ENCODE measurements at regions not wholly inside any gene's neighbourhood (a gene's known extent, or its start where the extent isn't known, plus 50 kb on each side); places are given as distances from the start of the nearest gene placed in this dataset.

GRCh38 chrX:15977644-15978043 is 123.0 kb upstream of the AP1S2 start:
- H2AK5ac ChIP-seq (ENCODE audit: insufficient read length, low read length) = no peak overlapping the region
- H3K27me3 ChIP-seq (ENCODE audit: insufficient read depth, low read length) = no peaks in the 10 kb centered on the region
- H2BK120ac ChIP-seq (ENCODE audit: low read depth, low read length, poor library complexity, severe bottlenecking) = no peak overlapping the region
- H3K36me3 Mint-ChIP-seq (ENCODE audit: insufficient read depth in 1 of 3, low read depth in 3 of 3) = 0 out of 7 replicates have a peak, but pooled peaks cover 0 to 2% (median 0%) of the 10 kb centered on the region in 3 experiments
- no peak overlapping the region for H4K8ac ChIP-seq (replicated peaks; ENCODE audit: insufficient read length, low read depth, low read length)
- peak overlapping the region in 1 of 3 experiments; percentile 15; a peak in 1 of 7 replicates for H3K27ac Mint-ChIP-seq
- H3K27ac ChIP-seq (ENCODE audit: insufficient read length, low read depth, low read length) = no peak overlapping the region
- H3K23ac ChIP-seq (ENCODE audit: insufficient read length, low read depth, low read length) = no peak overlapping the region
- no peaks in the 10 kb centered on the region for H3K79me2 ChIP-seq (ENCODE audit: insufficient read depth, low read length)
- no peak overlapping the region for H2AFZ ChIP-seq (ENCODE audit: low read length)
- no peak overlapping the region for H3K14ac ChIP-seq (ENCODE audit: insufficient read depth, low read length)
- no peak overlapping the region for H3K56ac ChIP-seq (ENCODE audit: insufficient read length, low read depth, low read length)
- H2BK15ac ChIP-seq (ENCODE audit: low read depth, low read length) = no peak overlapping the region
- no peak overlapping the region for H3K18ac ChIP-seq (ENCODE audit: insufficient read length, low read depth, low read length)
- WGBS (ENCODE audit: extremely low coverage, insufficient read length, low lambda C conversion rate) = no CpG with 5 or more reads among the region's 3 CpGs
- no peaks in the 10 kb centered on the region for H3K9me3 ChIP-seq (ENCODE audit: control insufficient read depth, low read depth, low read length)
- H2BK20ac ChIP-seq (ENCODE audit: low read depth, low read length, poor library complexity, severe bottlenecking) = no peak overlapping the region
- H3K4me3 Mint-ChIP-seq = no peak overlapping the region
- no peaks in the 10 kb centered on the region for H3K27me3 Mint-ChIP-seq (ENCODE audit: low read depth)
- H3K9me3 Mint-ChIP-seq = no peaks in the 10 kb centered on the region; a peak in 1 of 5 replicates
- H4K20me1 ChIP-seq (ENCODE audit: control insufficient read depth, insufficient read depth, insufficient read length) = no peaks in the 10 kb centered on the region
- peaks cover 26 to 31% of the 10 kb centered on the region in 2 experiments for H3K4me1 Mint-ChIP-seq
- no peak for DNase-seq
- no peaks in the 10 kb centered on the region for H3K79me1 ChIP-seq (ENCODE audit: insufficient read depth, low read depth, low read length, poor library complexity, severe bottlenecking)
- H2BK5ac ChIP-seq (ENCODE audit: insufficient read length, low read length) = no peak overlapping the region
- H3K4me2 ChIP-seq (ENCODE audit: insufficient read depth, insufficient read length, low read length) = no peak overlapping the region
- H2BK12ac ChIP-seq (ENCODE audit: insufficient read length, low read depth, low read length) = no peak overlapping the region
- no peak overlapping the region for H4K91ac ChIP-seq (ENCODE audit: insufficient read length, low read depth, low read length)
- H3K23me2 ChIP-seq (ENCODE audit: insufficient read length, low read depth, low read length, poor library complexity, severe bottlenecking) = no peaks in the 10 kb centered on the region
- no peak overlapping the region for H4K5ac ChIP-seq (ENCODE audit: insufficient read length, low read depth, low read length)
- H3K4me1 ChIP-seq (ENCODE audit: insufficient read depth, low read length) = 0 out of 2 replicates have a peak, but pooled peaks cover 5% of the 10 kb centered on the region
- H3K4ac ChIP-seq (ENCODE audit: low read depth, low read length) = no peak overlapping the region
- no peak overlapping the region for H3K9ac ChIP-seq (ENCODE audit: extremely low read depth, insufficient read length, low read length)
- no peak overlapping the region for H3T11ph ChIP-seq (ENCODE audit: low read length)
- TF ChIP-seq CTCF (conservative IDR thresholded peaks at IDR 0.05) = no peak
